HG03521 (cell line): ENCODE measurements at regions not wholly inside any gene's neighbourhood (a gene's known extent, or its start where the extent isn't known, plus 50 kb on each side); places are given as distances from the start of the nearest gene placed in this dataset.

Experiments used
- ATAC-seq: cut with Tn5 transposase; IDR thresholded peaks from one replicate; pipeline ENCODE4 v1.9.1; 2021; ENCODE audit warnings: mild to moderate bottlenecking, moderate library complexity; ENCODE audit not compliant: unreplicated experiment

DNA sequence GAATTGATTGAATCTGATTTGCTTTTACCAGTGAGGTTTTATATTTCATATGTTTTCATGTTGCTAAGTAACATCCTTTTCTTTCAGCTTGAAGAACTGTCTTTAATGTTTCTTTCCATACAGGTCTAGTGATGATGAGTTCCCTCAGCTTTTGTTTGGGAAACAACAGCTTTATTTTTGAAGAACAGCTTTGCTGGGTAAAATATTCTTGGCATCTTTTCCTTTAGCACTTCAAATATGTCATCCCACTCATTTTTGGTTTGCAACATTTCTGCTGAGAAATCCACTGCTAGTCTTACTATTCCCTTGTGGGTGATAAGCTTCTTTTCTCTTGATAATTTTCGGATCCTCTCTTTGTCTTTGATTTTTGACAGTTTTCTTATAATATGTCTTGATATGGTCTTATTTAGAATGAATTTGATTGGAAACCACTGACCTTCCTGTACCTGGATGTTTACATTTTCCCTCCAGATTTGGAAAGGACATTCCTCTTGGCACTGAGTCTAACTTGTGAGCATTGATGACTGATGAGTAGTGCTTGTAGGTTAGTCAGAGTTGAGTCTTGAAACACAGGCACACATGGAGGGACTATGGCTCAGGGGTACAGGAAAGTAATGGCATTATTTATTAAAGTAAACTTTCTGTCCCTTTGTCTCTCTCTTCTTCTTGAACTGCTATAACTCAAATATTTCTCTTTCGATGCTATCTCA lies 220.3 kb downstream of the SPATA31D1 start:
- no peak for ATAC-seq

GRCh38 chr9:82209797-82210470 lies 221.4 kb downstream of the SPATA31D1 start:
- ATAC-seq, result no peak

GRCh38 chr9:82212885-82213284 lies 224.3 kb downstream of the SPATA31D1 start:
- ATAC-seq, result no peak

GRCh38 chr9:82216435-82216834 lies 227.9 kb downstream of the SPATA31D1 start:
- no peak for ATAC-seq

GRCh38 chr9:82223442-82223841 lies 234.9 kb downstream of the SPATA31D1 start:
- ATAC-seq, result no peak

- no peak for ATAC-seq
Measured at GRCh38 chr9:82231411-82231810, 242.8 kb downstream of the SPATA31D1 start.

GRCh38 chr9:82234160-82234943 lies 245.8 kb downstream of the SPATA31D1 start:
- no peak for ATAC-seq

DNA sequence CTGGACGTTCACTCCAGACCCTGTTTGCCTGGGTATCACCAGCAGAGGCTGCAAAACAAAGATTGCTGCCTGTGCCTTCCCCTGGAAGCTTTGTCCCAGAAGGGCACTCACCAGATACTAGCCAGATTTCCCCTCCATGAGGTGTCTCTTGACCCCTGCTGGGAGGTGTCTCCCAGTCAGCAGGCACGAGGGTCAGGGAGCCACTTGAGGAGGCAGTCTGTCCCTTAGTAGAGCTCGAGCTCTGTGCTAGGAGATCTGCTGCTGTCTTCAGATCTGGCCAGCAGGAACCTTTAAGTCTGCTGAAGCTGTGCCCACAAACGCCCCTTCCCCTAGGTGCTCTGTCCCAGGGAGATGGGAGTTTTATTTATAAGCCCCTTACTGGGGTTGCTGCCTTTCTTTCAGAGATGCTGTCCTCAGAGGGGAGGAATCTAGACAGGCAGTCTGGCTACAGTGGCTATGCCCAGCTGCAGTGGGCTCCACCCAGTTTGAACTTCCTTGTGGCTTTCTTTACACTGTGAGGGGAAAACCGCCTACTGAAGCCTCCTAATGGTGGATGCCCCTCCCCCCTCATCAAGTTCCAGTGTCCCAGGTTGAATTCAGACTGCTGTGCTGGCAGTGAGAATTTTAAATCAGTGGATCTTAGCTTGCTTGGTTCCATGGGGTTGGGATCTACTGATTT lies 253.9 kb downstream of the SPATA31D1 start:
- ATAC-seq, result no peak

DNA sequence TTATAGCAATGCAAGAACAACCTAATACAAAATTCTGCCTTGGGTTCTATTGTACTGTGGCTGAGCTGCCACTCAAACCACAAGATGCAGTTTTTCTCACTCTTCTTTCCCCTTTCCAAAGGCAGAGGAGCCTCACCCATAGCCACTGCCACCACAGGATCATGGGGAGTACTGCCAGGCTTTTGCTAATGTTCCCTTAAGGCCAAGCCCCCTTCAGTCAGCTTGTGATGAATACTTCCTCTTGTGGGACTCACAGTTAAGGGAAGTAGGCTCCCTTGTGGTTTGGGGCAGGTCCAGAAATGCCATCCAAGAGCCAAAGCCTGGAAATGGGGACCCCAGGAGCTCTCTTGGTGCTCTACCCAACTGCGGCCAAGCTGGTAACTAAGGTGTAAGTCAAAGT lies 258.7 kb downstream of the SPATA31D1 start:
- ATAC-seq, result no peak

DNA sequence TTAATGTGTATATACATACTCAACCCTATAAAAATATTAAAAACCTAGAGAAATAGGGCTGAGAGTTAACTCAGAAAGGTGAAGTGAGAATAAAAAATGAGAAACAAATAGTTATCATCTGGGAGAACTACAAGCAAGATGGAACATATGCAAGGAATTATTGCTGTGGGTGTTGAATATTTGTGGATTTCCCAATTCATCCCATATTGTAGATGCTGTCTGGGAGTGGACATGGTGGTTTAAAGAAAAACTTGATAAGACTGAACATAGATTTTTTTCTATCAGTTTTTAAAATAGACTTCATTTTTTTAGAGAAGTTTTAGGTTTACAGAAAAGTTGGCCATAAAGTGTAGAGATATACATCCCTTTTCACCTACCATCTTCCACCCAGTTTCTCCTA lies 263.5 kb downstream of the SPATA31D1 start:
- ATAC-seq, result no peak

DNA sequence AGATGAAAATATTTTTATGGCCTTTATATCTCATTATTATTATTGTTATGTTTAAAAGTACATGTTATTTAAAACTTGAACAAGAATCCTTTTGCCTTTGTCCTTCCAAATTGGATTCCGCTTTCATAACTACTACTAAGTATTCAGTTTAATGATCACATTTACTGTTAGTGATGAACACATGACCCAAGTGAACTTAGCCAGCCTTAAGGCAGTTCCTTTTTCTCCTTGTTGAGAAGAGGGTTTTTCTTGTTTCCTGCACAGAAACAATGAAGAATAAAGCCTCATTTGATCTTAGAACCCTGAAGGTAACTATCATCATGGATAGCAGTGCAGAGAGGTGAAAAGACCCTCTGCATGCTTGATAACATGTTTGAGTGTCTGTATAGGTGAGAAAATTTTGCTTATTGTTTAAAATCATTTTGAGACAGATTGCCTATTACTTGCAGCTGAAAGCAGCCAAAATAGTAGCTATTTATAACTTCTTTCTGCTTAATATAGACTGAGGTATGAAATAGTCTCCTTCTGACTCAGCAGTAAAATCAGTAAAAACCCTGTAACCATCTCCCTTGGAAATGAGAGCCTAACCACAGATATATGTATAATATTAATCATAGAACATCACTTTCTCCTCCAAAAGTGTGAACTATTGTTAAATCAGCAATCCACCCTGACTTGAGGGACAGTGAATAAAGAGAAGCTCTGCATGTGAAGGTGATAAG lies 266.2 kb downstream of the SPATA31D1 start:
- ATAC-seq, result no peak

DNA sequence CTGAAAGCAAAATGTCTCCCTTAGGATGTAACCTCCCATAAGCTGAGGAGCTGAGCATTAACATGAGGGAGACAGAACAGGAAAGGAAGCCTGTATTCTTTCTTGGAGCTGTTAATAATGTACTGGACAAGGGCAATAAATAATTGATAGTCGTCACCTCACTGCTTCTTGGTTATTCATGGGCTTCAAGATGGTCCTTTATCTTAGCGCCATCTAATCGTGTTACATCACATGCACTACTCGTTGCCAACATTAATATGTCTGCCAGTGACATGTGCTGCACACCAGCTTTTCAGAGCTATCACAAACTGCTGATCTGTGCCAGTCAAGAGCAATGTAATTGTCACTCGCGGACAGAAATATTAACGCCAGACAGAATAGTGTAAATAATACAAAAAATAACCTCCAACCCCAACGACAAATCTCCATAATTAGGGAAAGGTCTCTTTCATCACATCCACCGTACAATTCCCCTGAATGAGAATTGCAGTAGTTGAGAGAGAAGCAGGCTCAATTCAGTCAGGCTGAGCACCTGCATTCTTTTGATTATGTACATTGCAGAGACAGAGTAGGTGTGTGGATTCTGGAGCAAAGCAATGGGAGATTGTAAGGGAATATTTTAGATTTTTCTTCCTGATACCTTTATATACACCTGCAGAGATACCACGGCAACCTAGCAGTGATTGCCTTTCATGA lies 267.1 kb downstream of the SPATA31D1 start:
- no peak for ATAC-seq

- no peak for ATAC-seq
Measured at GRCh38 chr9:82260691-82261090, 272.1 kb downstream of the SPATA31D1 start.

DNA sequence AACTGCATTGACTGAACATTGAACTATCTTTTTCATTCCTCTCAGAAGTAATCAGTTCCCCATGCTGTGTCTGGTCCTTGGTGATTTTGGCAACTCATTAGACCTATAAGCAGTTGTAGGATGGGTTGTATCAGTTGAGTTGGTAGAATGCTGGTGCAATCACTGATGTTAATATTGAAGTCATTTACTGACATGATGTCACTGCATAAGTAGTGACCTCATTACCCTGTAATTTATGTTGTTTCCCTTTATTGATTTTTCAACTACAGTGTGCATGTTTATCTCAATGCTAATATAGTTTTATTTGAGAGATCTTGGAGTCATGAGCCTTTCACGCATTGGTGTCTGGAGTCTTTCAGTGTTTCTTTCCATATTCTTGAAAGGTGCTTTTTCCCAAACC lies 275.0 kb downstream of the SPATA31D1 start:
- no peak for ATAC-seq

DNA sequence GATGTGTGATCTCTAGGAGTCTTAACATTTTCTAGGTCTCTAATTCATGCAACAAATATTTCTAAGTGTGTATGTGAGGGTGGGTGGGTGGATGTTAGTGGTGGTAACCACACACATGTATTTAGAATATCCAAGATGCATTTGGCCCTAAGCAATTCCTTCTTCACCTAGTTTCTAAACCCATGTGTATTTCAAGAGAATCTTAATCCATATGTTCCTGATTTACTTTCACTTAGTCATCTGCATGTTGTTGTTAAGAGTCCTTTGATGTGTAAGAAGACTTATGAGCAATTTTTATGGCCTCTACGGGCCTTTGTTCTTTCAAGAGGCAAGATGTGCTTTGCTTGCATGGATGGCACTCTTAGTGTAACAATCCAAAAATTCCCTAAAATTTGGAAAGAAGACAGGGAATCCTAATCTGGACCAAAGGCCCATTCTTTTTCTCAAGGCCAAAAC lies 282.6 kb downstream of the SPATA31D1 start:
- no peak for ATAC-seq

GRCh38 chr9:82273121-82273520 lies 284.5 kb downstream of the SPATA31D1 start:
- no peak for ATAC-seq

- ATAC-seq, result no peak
Measured at GRCh38 chr9:82275258-82275927, 286.8 kb downstream of the SPATA31D1 start.

- ATAC-seq, result no peak
Measured at GRCh38 chr9:82281066-82281465, 292.5 kb downstream of the SPATA31D1 start.

DNA sequence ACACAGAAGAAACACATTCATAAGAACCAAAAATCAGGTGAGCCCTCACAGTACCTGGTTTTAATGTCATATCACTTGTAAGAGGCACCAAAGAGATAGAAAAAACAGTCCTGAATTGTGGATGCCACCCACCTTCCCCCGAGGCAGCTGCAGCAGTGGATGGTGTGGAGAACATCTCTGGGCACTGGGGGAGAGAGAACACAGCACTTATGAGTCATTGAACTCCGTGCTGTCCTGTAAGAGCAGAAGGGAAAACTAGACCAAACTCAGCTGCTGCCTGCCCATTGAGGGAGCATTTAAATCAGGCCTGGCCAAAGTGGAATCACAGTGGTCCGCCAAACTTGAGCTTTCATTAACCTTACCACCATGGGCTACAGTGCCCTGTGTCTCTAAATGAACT lies 296.2 kb downstream of the SPATA31D1 start:
- ATAC-seq, result no peak
